Progenitor cell of endocrine pancreas (in vitro differentiated cells): ENCODE measurements at regions not wholly inside any gene's neighbourhood (a gene's known extent, or its start where the extent isn't known, plus 50 kb on each side); places are given as distances from the start of the nearest gene placed in this dataset.

Source experiments
- DNase-seq: peaks from one replicate; pipeline ENCODE4 v3.0.0; 2021; ENCODE audit warnings: low spot score; ENCODE audit not compliant: unreplicated experiment
- H3K27ac Mint-ChIP-seq: 2 replicates; pipeline ENCODE4 v1.8.0; 2021; ENCODE audit warnings: mild to moderate bottlenecking, moderate library complexity, mixed read lengths
- H3K27me3 Mint-ChIP-seq: 2 replicates; pipeline ENCODE4 v1.8.0; 2021; ENCODE audit warnings: mixed read lengths
- H3K36me3 Mint-ChIP-seq: 2 replicates; pipeline ENCODE4 v1.8.0; 2022; ENCODE audit warnings: mixed read lengths; ENCODE audit not compliant: insufficient read depth
- H3K4me1 Mint-ChIP-seq: 2 replicates; pipeline ENCODE4 v1.8.0; 2021; ENCODE audit warnings: low read depth, mixed read lengths
- H3K4me3 Mint-ChIP-seq: 2 replicates; pipeline ENCODE4 v1.8.0; 2021; ENCODE audit warnings: low read depth, mild to moderate bottlenecking, moderate library complexity, mixed read lengths
- H3K9me3 Mint-ChIP-seq: 2 replicates; pipeline ENCODE4 v1.8.0; 2021; ENCODE audit warnings: low read depth, mixed read lengths
- TF ChIP-seq, protein P1 (sequence below): fragments of 200-600 bp; sonication (generic); IDR thresholded peaks from one replicate; pipeline ENCODE4 v1.5.0; 2021; ENCODE audit warnings: antibody characterized with exemption, mild to moderate bottlenecking; ENCODE audit not compliant: unreplicated experiment

DNA sequence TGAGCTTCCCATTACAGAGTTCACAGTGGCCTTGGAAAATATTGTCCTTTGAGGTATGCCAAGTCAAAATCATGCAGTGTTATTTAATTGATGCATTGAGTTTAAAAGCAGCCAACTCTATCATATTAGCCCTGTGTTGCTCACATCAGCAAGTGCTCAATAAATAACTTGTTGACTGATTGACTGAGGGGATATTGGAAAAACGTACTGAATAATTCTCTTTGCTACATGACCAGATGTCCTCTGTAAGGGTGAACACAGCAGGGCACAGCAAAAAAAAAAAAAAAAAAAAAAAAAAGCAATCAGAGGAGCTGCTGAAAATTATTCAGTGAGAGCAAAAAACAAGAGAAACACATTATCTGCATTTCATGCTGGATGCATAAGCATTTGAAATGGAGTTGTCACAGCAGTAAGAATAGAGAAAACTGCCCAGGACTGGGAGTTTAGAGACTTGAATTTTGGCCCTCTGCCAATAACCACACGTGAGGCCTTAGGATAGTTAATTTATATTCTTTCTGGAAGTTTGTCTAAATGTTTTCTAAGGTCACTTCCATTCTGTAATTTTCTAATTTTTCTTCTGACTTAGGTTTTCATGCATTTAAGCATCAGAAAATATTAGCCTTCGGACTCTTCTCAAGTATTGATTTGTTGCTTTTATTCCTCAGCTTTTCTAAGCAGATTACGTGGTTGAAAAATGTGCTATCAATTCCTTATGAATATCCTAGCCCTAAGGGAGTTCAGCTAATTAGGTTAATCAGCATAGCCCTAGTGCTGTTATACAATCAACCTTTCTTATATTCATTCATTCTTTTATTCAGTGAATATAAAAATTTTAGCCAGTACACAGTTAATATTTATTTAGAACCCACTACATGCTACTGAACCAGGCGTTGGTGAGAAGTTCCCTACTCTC is 246.8 kb upstream of the STXBP5 start:
- DNase-seq, result no peak
- TF ChIP-seq, protein P1, sequence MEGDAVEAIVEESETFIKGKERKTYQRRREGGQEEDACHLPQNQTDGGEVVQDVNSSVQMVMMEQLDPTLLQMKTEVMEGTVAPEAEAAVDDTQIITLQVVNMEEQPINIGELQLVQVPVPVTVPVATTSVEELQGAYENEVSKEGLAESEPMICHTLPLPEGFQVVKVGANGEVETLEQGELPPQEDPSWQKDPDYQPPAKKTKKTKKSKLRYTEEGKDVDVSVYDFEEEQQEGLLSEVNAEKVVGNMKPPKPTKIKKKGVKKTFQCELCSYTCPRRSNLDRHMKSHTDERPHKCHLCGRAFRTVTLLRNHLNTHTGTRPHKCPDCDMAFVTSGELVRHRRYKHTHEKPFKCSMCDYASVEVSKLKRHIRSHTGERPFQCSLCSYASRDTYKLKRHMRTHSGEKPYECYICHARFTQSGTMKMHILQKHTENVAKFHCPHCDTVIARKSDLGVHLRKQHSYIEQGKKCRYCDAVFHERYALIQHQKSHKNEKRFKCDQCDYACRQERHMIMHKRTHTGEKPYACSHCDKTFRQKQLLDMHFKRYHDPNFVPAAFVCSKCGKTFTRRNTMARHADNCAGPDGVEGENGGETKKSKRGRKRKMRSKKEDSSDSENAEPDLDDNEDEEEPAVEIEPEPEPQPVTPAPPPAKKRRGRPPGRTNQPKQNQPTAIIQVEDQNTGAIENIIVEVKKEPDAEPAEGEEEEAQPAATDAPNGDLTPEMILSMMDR, result no peak
- Mint-ChIP-seq H3K27me3 (no peaks in the 10 kb centered on the region), H3K27ac (no peak overlapping the region), H3K36me3 (no peaks in the 10 kb centered on the region), H3K4me1 (peaks cover 2% of the 10 kb centered on the region), H3K9me3 (no peaks in the 10 kb centered on the region), H3K4me3 (no peak overlapping the region)

DNA sequence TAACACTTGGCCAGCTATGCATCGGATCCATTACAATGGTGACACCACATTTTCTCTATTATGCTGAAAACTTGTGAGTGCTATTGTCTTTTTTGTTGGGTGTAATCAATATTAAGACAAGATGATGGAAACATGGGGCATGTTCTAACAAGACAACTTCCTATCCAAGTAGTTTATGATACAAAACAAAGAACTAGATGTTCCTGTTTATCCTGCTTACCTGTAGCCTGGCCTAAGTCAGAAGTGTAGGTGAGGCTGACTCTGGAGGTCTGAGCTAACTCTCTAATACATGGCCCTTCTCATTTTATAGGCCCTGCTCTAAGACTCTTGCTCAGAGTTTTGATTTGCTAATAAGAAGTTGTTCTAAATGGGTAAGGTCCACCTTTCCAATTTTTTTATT is 242.4 kb upstream of the STXBP5 start:
- no peak for DNase-seq
- Mint-ChIP-seq H3K9me3 (peaks cover 13% of the 10 kb centered on the region), H3K36me3 (peaks cover 6% of the 10 kb centered on the region), H3K4me3 (no peak overlapping the region), H3K27ac (no peak overlapping the region), H3K4me1 (no peaks in the 10 kb centered on the region), H3K27me3 (no peaks in the 10 kb centered on the region)
- TF ChIP-seq, protein P1, result no peak

DNA sequence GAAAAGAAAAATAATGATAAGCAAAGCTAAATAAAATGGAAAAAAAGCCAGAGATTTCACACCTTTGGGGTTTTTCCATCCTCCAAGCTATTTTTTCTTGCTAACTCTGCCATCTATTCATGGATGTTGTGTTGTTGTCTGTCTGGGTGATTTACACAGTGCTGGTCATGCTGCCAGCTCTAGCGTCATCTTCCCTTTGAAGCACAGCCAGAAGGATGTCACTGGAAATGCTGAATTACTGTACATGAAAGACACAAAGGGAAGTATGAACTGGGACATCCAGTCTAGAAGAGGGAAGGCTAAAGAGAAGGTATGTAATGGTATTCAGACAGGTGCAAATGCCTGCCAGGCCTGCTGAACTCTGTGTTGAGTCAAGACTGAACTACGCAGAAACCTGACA is 241.9 kb upstream of the STXBP5 start:
- no peak for DNase-seq
- H3K4me1 Mint-ChIP-seq, result no peaks in the 10 kb centered on the region
- H3K36me3 Mint-ChIP-seq, result peaks cover 6% of the 10 kb centered on the region
- H3K27ac Mint-ChIP-seq, result no peak overlapping the region
- no peaks in the 10 kb centered on the region for H3K27me3 Mint-ChIP-seq
- H3K9me3 Mint-ChIP-seq, result peaks cover 17% of the 10 kb centered on the region
- TF ChIP-seq, protein P1, result no peak
- no peak overlapping the region for H3K4me3 Mint-ChIP-seq

DNA sequence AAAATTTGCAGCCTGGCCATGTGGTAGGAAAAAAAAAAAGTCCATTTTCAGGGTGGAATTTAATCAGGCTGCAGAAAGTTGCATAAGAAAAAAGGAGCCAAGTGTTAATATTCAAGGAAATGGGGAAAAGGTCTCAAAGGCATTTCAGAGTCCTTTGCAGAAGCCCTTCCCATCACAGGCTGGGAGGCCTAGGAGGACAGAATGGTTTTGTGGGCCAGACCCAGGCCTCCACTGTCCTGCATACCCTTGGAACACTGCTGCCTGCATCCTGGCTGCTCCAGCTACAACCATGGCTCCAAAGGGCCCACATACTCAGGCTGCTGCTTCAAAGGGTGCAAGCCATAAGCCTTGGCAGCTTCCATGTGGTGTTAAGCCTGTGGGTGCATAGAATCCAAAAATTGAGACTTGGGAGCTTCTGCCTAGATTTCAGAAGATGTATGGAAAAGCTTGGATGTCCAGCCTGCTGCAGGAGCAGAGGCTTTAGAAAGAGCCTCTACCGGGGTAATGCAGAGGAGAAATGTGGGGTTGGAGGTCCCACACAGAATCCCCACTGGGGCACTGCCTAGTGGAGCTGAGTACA is 239.0 kb upstream of the STXBP5 start:
- TF ChIP-seq, protein P1, result no peak
- peaks cover 18% of the 10 kb centered on the region for H3K9me3 Mint-ChIP-seq
- no peak overlapping the region for H3K4me3 Mint-ChIP-seq
- no peaks in the 10 kb centered on the region for H3K27me3 Mint-ChIP-seq
- peaks cover 6% of the 10 kb centered on the region for H3K36me3 Mint-ChIP-seq
- H3K27ac Mint-ChIP-seq, result no peak overlapping the region
- H3K4me1 Mint-ChIP-seq, result no peaks in the 10 kb centered on the region
- DNase-seq, result no peak

DNA sequence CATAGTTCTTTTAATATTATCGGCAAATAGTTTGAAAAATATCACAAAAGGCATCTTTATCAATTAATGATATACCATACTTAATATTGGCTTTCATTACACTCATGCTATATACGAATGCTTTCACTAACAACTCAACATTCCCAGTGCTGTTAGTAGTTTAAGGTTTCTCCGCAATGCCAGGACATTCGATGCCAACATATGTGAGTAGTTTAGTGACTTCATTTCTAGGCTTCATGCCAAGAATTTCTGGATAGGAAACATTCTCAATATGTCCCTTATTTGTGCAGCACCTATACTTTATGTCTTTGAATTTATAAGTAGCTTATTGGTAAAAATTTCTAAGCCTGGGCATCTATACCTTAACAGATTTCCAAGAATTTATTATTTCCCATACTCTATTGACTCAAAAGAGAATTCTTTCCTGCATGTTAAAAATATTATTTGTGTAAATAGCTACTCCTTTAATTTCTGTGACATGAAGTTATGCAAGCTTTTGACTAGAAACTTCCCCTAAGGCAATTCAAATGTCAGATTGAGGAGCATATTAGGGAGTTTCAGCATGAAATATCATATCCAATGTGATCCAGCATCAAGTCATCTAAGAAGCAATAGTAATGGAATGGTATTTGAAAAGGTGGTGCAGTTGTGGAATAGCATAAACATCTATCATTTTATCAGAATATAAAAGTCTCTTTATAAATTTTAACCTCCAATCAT is 236.0 kb upstream of the STXBP5 start:
- no peak overlapping the region for H3K4me3 Mint-ChIP-seq
- H3K4me1 Mint-ChIP-seq, result no peaks in the 10 kb centered on the region
- H3K36me3 Mint-ChIP-seq, result peaks cover 6% of the 10 kb centered on the region
- H3K27me3 Mint-ChIP-seq, result no peaks in the 10 kb centered on the region
- H3K9me3 Mint-ChIP-seq, result peaks cover 18% of the 10 kb centered on the region
- no peak overlapping the region for H3K27ac Mint-ChIP-seq
- TF ChIP-seq, protein P1, result no peak
- DNase-seq, result no peak
